Mucosa of descending colon (tissue), 3 donors: ENCODE measurements at regions not wholly inside any gene's neighbourhood (a gene's known extent, or its start where the extent isn't known, plus 50 kb on each side); places are given as distances from the start of the nearest gene placed in this dataset.

Experiments
- ATAC-seq: fragments of 200-7000 bp; cut with Tn5 transposase; one replicate; pipeline ENCODE4 v1.9.1; 2020; ENCODE audit warnings: mild to moderate bottlenecking, moderate library complexity
- DNase-seq, 3 donors: peaks; one replicate each; pipeline ENCODE4 v3.0.0-alpha.2; 2020
- H3K36me3 ChIP-seq: fragments of 200-600 bp; one replicate; pipeline ENCODE4 v1.8.0; 2021; ENCODE audit warnings: low read depth, mild to moderate bottlenecking
- H3K4me1 ChIP-seq: fragments of 200-600 bp; one replicate; pipeline ENCODE4 v1.8.0; 2021; ENCODE audit warnings: low read depth, mild to moderate bottlenecking
- H3K4me3 ChIP-seq: fragments of 200-600 bp; one replicate; pipeline ENCODE4 v1.8.0; 2021; ENCODE audit warnings: mild to moderate bottlenecking
- H3K9me3 ChIP-seq: fragments of 200-600 bp; one replicate; pipeline ENCODE4 v1.8.0; 2021; ENCODE audit warnings: mild to moderate bottlenecking
- intact Hi-C, 2 donors: fragments of 100-400 bp; cut with DNase I in 1 of 2; cut with micrococcal nuclease in 1 of 2; formaldehyde crosslinking; loops; one replicate each; pipeline versions ENCODE4 v1.11.0 to v1.11.1; 2022; cut with DNase I, micrococcal nuclease
- TF ChIP-seq, protein P1 (sequence below): fragments of 200-600 bp; IDR thresholded peaks from one replicate; pipeline ENCODE4 v1.8.0; 2022; ENCODE audit warnings: antibody characterized with exemption, mild to moderate bottlenecking
- donor health status: DM: no; HTN: no; CAD: no; lungs with moderate emphysema.
- donor health status: DM: no; HTN: no; CAD: no.
- donor health status: DM: no; HTN: yes; CAD: no.

DNA sequence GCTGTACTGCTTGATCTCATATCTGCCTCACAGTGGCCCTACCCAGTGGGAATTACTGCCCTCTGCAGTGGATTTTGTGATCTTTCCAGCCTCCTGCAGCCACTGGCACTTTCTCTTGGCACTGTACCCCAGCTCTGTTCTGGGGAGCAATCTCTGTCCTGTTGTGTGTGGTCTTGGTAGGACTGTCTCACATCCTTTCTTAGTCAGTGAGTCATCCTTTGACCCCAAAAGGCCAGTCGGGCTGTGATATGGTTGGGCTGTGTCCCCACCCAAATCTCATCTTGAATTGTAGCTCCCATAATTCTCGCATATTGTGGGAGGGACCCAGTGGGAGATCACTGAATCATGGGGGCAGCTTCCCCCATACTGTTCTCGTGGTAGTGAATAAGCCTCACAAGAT lies 133.3 kb upstream of the TPM1 start:
- Histone ChIP-seq H3K36me3 (no peaks in the 10 kb centered on the region), H3K9me3 (no peaks in the 10 kb centered on the region), H3K4me3 (no peak overlapping the region), H3K4me1 (no peaks in the 10 kb centered on the region)
- TF ChIP-seq, protein P1, sequence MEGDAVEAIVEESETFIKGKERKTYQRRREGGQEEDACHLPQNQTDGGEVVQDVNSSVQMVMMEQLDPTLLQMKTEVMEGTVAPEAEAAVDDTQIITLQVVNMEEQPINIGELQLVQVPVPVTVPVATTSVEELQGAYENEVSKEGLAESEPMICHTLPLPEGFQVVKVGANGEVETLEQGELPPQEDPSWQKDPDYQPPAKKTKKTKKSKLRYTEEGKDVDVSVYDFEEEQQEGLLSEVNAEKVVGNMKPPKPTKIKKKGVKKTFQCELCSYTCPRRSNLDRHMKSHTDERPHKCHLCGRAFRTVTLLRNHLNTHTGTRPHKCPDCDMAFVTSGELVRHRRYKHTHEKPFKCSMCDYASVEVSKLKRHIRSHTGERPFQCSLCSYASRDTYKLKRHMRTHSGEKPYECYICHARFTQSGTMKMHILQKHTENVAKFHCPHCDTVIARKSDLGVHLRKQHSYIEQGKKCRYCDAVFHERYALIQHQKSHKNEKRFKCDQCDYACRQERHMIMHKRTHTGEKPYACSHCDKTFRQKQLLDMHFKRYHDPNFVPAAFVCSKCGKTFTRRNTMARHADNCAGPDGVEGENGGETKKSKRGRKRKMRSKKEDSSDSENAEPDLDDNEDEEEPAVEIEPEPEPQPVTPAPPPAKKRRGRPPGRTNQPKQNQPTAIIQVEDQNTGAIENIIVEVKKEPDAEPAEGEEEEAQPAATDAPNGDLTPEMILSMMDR, result no peak
- no peak for DNase-seq
- no peak for ATAC-seq
- intact Hi-C loops, result no loop called here

DNA sequence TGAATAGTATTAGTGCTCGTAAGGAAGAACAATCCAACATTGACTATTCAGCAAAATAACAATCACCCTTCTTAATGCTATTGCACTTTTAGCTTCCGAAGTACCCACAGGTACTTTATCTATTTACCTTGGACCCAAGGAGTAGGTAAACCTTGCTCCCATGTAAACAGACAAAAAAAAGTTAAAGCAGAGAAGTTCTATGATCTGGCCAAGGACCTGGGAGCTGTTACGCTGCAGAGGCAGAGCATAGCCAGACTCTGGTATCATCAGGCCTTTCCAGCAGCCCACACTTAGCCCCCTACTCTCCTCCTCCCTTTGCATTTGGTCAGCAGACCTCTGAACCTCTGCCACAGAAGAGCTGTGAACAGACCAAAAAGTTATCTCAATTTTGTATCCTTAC lies 130.3 kb upstream of the TPM1 start:
- no peak overlapping the region for H3K4me3 ChIP-seq
- intact Hi-C loops, result no loop called here
- ATAC-seq, result no peak

DNA sequence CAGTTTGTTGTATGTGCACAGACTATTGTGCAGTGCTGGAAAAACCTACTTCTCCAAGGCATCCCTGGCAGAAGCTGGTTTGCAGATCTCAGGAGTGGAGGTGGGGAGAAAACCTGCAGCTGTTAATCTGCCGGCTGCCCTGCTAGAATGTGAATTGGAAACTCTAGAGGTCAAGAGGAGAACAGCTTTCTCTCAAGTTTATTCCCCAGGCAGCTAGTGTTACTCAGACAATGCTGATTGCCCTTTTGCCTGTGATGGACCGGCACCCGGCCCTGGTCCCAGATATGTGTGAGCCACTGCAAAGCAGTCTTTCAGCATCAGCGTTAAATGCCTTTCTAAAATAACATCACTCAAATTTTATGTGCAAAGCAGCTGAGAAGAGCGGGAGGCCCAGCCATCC lies 129.7 kb upstream of the TPM1 start:
- Histone ChIP-seq H3K4me1 (no peaks in the 10 kb centered on the region), H3K4me3 (no peak overlapping the region), H3K9me3 (no peaks in the 10 kb centered on the region), H3K36me3 (no peaks in the 10 kb centered on the region)
- ATAC-seq (no peak), DNase-seq (no peak)
- intact Hi-C loops, result no loop called here
- TF ChIP-seq, protein P1, result no peak

More for the DNA sequence above, 130.3 kb upstream of the TPM1 start:
- H3K4me1 ChIP-seq, result no peaks in the 10 kb centered on the region
- no peaks in the 10 kb centered on the region for H3K36me3 ChIP-seq
- no peak for DNase-seq
- TF ChIP-seq, protein P1, result no peak
- H3K9me3 ChIP-seq, result no peaks in the 10 kb centered on the region

DNA sequence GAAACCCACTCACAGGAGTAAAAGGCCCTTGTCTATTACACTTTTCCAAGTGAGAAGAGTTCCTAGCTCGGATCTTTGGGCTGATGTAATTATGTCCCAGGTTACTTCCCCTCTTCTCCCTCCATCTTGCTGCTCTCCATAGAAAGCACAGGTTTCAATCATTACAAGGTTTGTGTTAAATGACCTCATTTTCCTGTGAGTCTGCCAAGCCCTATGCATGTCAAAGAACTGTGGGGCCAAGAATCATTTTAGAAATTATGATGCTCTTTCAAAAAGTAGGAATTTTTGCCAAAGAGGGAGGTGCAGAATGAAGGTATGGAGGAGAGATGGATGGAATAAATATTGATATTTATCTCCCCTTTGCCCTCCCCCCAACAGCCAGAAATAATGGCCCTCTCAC lies 129.3 kb upstream of the TPM1 start:
- intact Hi-C loops, result no loop called here

DNA sequence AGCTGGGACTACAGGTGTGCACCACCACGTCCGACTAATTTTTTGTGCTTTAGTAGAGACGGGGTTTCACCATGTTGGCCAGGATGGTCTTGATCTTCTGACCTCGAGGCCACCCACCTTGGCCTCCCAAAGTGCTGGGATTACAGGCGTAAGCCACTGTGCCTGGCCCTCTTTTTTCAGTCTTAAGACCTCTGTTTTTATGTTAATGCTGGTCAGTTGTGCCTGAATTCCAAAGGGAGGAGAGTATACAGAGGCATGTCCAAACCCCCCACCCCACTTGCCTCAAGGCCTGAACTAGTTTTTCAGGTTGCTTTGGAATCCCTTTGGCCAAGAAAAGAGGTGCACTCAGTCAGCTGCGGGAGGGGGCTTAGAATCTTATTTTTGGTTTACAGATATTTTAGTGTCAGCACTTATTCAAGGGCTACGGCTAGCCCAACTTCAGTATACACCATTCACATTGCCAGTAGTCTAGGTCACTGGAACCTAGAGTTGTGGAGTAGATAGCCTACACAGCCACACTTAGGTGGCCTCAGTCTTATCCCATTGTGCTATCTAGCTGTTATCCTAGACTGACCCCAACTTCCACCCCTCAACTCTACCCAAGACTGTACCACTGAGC lies 128.0 kb upstream of the TPM1 start:
- no peaks in the 10 kb centered on the region for H3K9me3 ChIP-seq
- no peak overlapping the region for H3K4me3 ChIP-seq
- no peaks in the 10 kb centered on the region for H3K36me3 ChIP-seq
- no peak for ATAC-seq
- no peaks in the 10 kb centered on the region for H3K4me1 ChIP-seq
- TF ChIP-seq, protein P1, result no peak
- intact Hi-C loops, result no loop called here
- no peak for DNase-seq

More for the DNA sequence above, 129.3 kb upstream of the TPM1 start:
- DNase-seq (no peak), ATAC-seq (no peak)
- TF ChIP-seq, protein P1, result no peak
- H3K36me3 ChIP-seq, result no peaks in the 10 kb centered on the region
- no peaks in the 10 kb centered on the region for H3K9me3 ChIP-seq
- no peak overlapping the region for H3K4me3 ChIP-seq
- no peaks in the 10 kb centered on the region for H3K4me1 ChIP-seq
